ENCODE measurements at regions not wholly inside any gene's neighbourhood (a gene's known extent, or its start where the extent isn't known, plus 50 kb on each side); places are given as distances from the start of the nearest gene placed in this dataset.

DNA sequence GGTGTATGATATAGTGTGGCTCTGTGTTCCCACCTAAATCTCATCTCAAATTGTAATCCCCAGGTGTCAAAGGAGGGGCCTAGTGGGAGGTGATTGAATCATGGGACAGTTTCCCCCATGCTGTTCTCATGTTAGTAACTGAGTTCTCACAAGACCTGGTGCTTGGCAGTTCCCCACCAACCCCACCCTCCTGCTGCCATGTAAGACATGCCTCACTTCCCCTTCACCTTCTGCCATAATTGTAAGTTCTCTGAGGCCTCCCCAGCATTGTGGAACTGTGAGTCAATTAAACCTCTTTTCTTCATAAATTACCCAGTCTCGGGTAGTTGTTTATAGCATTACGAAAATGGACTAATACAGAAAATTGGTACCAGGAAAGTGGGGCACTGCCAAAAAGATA, 1705.3 kb downstream of the NCAM2 start:
- TF ChIP-seq, protein P1, sequence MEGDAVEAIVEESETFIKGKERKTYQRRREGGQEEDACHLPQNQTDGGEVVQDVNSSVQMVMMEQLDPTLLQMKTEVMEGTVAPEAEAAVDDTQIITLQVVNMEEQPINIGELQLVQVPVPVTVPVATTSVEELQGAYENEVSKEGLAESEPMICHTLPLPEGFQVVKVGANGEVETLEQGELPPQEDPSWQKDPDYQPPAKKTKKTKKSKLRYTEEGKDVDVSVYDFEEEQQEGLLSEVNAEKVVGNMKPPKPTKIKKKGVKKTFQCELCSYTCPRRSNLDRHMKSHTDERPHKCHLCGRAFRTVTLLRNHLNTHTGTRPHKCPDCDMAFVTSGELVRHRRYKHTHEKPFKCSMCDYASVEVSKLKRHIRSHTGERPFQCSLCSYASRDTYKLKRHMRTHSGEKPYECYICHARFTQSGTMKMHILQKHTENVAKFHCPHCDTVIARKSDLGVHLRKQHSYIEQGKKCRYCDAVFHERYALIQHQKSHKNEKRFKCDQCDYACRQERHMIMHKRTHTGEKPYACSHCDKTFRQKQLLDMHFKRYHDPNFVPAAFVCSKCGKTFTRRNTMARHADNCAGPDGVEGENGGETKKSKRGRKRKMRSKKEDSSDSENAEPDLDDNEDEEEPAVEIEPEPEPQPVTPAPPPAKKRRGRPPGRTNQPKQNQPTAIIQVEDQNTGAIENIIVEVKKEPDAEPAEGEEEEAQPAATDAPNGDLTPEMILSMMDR (IDR thresholded peaks at IDR 0.05; ENCODE audit: unreplicated experiment): no peak
- Mint-ChIP-seq H3K9me3 (ENCODE audit: low read depth) (peaks cover 3% of the 10 kb centered on the region), H3K4me3 (ENCODE audit: low read depth) (no peak overlapping the region), H3K27me3 (no peaks in the 10 kb centered on the region), H3K4me1 (ENCODE audit: low read depth) (peaks cover 7% of the 10 kb centered on the region), H3K27ac (no peak overlapping the region), H3K36me3 (ENCODE audit: insufficient read depth) (no peaks in the 10 kb centered on the region)
- no peak for DNase-seq (ENCODE audit: low spot score, unreplicated experiment)

DNA sequence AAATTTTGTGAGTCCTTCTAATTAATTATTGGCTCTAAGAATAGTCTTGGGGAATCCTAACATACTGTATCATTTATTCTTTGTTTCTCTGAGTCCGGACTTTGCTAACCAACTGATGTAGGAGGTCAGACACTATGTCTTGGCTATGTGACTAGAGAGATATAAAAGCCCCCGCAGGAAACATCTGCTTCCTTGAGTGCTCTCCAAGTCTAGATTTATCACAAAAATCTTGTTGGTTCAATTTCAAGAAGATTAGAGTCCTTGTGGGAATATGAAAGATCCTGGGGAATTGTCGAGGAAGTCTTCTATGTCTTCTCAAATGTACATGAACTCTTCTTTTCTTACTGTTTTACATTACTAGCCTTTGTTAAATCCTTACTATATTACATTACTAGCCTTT, 1712.5 kb downstream of the NCAM2 start:
- no peaks in the 10 kb centered on the region for H3K4me1 Mint-ChIP-seq (ENCODE audit: low read depth)
- H3K27me3 Mint-ChIP-seq: no peaks in the 10 kb centered on the region
- H3K9me3 Mint-ChIP-seq (ENCODE audit: low read depth): peaks cover 12% of the 10 kb centered on the region
- no peak overlapping the region for H3K4me3 Mint-ChIP-seq (ENCODE audit: low read depth)
- H3K36me3 Mint-ChIP-seq (ENCODE audit: insufficient read depth): no peaks in the 10 kb centered on the region
- H3K27ac Mint-ChIP-seq: no peak overlapping the region
- TF ChIP-seq, protein P1 (IDR thresholded peaks at IDR 0.05; ENCODE audit: unreplicated experiment): no peak
- DNase-seq (ENCODE audit: low spot score, unreplicated experiment): no peak

DNA sequence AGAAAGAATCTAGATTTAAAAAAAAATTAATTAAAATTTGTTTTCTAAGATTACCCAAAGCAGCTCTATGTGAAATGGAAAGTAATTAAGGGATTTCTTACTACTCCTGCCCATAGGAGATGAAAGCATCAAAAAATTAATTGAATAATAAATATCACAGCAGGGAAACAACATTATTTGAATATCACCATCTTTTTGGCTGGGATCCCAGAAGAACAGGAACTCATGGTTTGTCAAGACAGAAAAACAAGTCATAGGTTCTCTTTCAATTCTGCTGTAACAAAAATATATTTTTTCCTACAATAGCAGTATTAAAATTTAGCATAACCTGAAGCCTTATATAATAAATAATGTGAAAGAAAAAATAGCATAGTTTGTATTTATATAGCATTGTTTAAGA, 1713.4 kb downstream of the NCAM2 start:
- H3K4me1 Mint-ChIP-seq (ENCODE audit: low read depth): no peaks in the 10 kb centered on the region
- H3K36me3 Mint-ChIP-seq (ENCODE audit: insufficient read depth): no peaks in the 10 kb centered on the region
- no peaks in the 10 kb centered on the region for H3K27me3 Mint-ChIP-seq
- peaks cover 18% of the 10 kb centered on the region for H3K9me3 Mint-ChIP-seq (ENCODE audit: low read depth)
- H3K4me3 Mint-ChIP-seq (ENCODE audit: low read depth): no peak overlapping the region
- DNase-seq (ENCODE audit: low spot score, unreplicated experiment): no peak
- no peak overlapping the region for H3K27ac Mint-ChIP-seq
- TF ChIP-seq, protein P1 (IDR thresholded peaks at IDR 0.05; ENCODE audit: unreplicated experiment): no peak

DNA sequence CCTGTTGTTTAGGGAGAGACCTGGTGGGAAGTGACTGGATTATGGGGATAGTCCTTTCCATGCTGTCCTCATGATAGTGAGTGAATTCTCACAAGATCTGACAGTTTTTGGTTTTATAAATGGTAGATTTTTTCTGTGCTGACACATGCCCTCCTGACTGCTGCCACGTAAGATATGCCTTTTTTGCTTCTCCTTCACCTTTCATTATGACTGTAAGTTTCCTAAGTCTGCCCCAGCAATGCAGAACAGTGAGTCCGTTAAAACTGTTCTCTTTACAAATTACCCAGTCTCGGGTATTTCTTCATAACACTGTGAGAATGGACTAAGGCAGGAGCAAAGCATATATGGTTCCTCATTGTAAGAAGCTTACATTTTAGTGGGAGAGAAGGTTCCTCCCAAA, 1727.2 kb downstream of the NCAM2 start:
- peaks cover 23% of the 10 kb centered on the region for H3K9me3 Mint-ChIP-seq (ENCODE audit: low read depth)
- TF ChIP-seq, protein P1 (IDR thresholded peaks at IDR 0.05; ENCODE audit: unreplicated experiment): no peak
- DNase-seq (ENCODE audit: low spot score, unreplicated experiment): no peak
- peaks cover 2% of the 10 kb centered on the region for H3K36me3 Mint-ChIP-seq (ENCODE audit: insufficient read depth)
- H3K4me1 Mint-ChIP-seq (ENCODE audit: low read depth): no peaks in the 10 kb centered on the region
- no peak overlapping the region for H3K27ac Mint-ChIP-seq
- H3K27me3 Mint-ChIP-seq: no peaks in the 10 kb centered on the region
- H3K4me3 Mint-ChIP-seq (ENCODE audit: low read depth): no peak overlapping the region

DNA sequence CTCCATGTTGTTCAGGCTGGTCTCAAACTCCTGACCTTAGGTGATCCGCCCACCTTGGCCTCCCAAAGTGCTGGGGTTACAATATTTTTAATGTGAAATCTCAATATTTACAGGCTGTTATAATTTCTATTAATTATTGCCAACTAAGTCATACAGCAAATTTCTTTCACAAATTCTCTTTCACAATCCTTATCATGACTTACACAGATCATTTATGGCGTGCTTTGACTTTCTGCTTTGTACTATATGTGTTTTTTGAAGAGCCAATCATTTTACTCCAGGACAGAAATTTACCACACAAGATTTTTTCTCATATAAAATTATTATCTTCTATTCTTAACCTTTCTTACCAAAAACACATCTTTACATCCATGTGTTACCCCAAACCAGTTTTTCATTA, 1729.9 kb downstream of the NCAM2 start:
- no peaks in the 10 kb centered on the region for H3K27me3 Mint-ChIP-seq
- peaks cover 32% of the 10 kb centered on the region for H3K9me3 Mint-ChIP-seq (ENCODE audit: low read depth)
- no peak for DNase-seq (ENCODE audit: low spot score, unreplicated experiment)
- TF ChIP-seq, protein P1 (IDR thresholded peaks at IDR 0.05; ENCODE audit: unreplicated experiment): no peak
- H3K4me1 Mint-ChIP-seq (ENCODE audit: low read depth): no peaks in the 10 kb centered on the region
- H3K36me3 Mint-ChIP-seq (ENCODE audit: insufficient read depth): peaks cover 2% of the 10 kb centered on the region
- no peak overlapping the region for H3K4me3 Mint-ChIP-seq (ENCODE audit: low read depth)
- no peak overlapping the region for H3K27ac Mint-ChIP-seq

Data from progenitor cell of endocrine pancreas (in vitro differentiated cells).